ENCODE measurements at regions not wholly inside any gene's neighbourhood (a gene's known extent, or its start where the extent isn't known, plus 50 kb on each side); places are given as distances from the start of the nearest gene placed in this dataset.
"Not testable (repeated sequence)": the region's sequence is repeated elsewhere in the genome, so short reads cannot be mapped to it uniquely, and the experiment has no call there.

GRCh38 chr22:42217752-42218280, 52.6 kb downstream of the TCF20 start:
- DNase-seq: no peak

GRCh38 chr22:42217019-42217751, 53.3 kb downstream of the TCF20 start:
- DNase-seq: no peak

- DNase-seq: no peak
These were observed 55.6 kb downstream of the TCF20 start for GRCh38 chr22:42214633-42215415.

GRCh38 chr22:42208362-42208761, 62.1 kb downstream of the TCF20 start:
- DNase-seq: no peak

- DNase-seq: no peak
These were observed 62.5 kb downstream of the TCF20 start for GRCh38 chr22:42207918-42208317.

GRCh38 chr22:42203609-42204008, 66.8 kb downstream of the TCF20 start:
- no peak for DNase-seq

- peak in 1 of 2 donors; percentile 21 for DNase-seq
These were observed 67.8 kb downstream of the TCF20 start for GRCh38 chr22:42202669-42203068.

- no peak for DNase-seq
These were observed 68.4 kb downstream of the TCF20 start for GRCh38 chr22:42202048-42202447.

GRCh38 chr22:42199025-42199424, 68.4 kb upstream of the CYP2D6 start:
- no peak for DNase-seq

- DNase-seq: no peak
These were observed 67.6 kb upstream of the CYP2D6 start for GRCh38 chr22:42198226-42198625.

- DNase-seq: no peak
These were observed 65.8 kb upstream of the CYP2D6 start for GRCh38 chr22:42196454-42196853.

- DNase-seq: no peak
These were observed 64.3 kb upstream of the CYP2D6 start for GRCh38 chr22:42194953-42195352.

GRCh38 chr22:42194104-42194851, 63.7 kb upstream of the CYP2D6 start:
- no peak for DNase-seq

GRCh38 chr22:42192547-42192946, 61.9 kb upstream of the CYP2D6 start:
- no peak for DNase-seq

GRCh38 chr22:42190274-42190673, 59.7 kb upstream of the CYP2D6 start:
- no peak for DNase-seq

GRCh38 chr22:42189761-42190160, 59.2 kb upstream of the CYP2D6 start:
- no peak for DNase-seq

- peak in 1 of 2 donors; percentile 27 for DNase-seq
These were observed 58.3 kb upstream of the CYP2D6 start for GRCh38 chr22:42188808-42189447.

GRCh38 chr22:42187646-42188045, 57.0 kb upstream of the CYP2D6 start:
- no peak for DNase-seq

- no peak for DNase-seq
These were observed 55.4 kb upstream of the CYP2D6 start for GRCh38 chr22:42185915-42186439.

GRCh38 chr22:42184852-42185251, 54.2 kb upstream of the CYP2D6 start:
- no peak for DNase-seq

GRCh38 chr22:42183461-42184059, 53.0 kb upstream of the CYP2D6 start:
- DNase-seq: not testable (repeated sequence)

GRCh38 chr22:42180349-42180842, 49.8 kb upstream of the CYP2D6 start:
- no peak for DNase-seq
